Left ventricle myocardium inferior (tissue), 1 donor: ENCODE measurements at regions not wholly inside any gene's neighbourhood (a gene's known extent, or its start where the extent isn't known, plus 50 kb on each side); places are given as distances from the start of the nearest gene placed in this dataset.

Experiments
- DNase-seq: peaks from one replicate; pipeline ENCODE4 v3.0.0-alpha.2; 2020
- H3K27ac ChIP-seq: fragments of 200-600 bp; replicated peaks from 2 replicates; pipeline ENCODE4 v1.8.0; 2021
- H3K27me3 ChIP-seq: fragments of 200-600 bp; 2 replicates; pipeline ENCODE4 v1.8.0; 2021; ENCODE audit warnings: low read depth
- H3K36me3 ChIP-seq: fragments of 200-600 bp; 2 replicates; pipeline ENCODE4 v1.8.0; 2021
- H3K4me1 ChIP-seq: fragments of 200-600 bp; 2 replicates; pipeline ENCODE4 v1.8.0; 2021
- H3K4me3 ChIP-seq: fragments of 200-600 bp; 2 replicates; pipeline ENCODE4 v1.8.0; 2021; ENCODE audit warnings: mild to moderate bottlenecking, moderate library complexity
- H3K9me3 ChIP-seq: fragments of 200-600 bp; replicated peaks from 2 replicates; pipeline ENCODE4 v1.8.0; 2021
- CTCF ChIP-seq: fragments of 200-600 bp; IDR thresholded peaks from 2 replicates; pipeline ENCODE4 v1.8.0; 2021; ENCODE audit warnings: antibody characterized with exemption, mild to moderate bottlenecking, borderline replicate concordance
- intact Hi-C: fragments of 100-400 bp; cut with micrococcal nuclease; formaldehyde crosslinking; loops from one replicate; pipeline ENCODE4 v1.11.0; 2022
- donor health status: DM: no; HTN: yes; CAD: no; lungs with severe emphysema.

- Histone ChIP-seq H3K4me3 (no peak overlapping the region), H3K9me3 (no peaks in the 10 kb centered on the region), H3K4me1 (peaks cover 40% of the 10 kb centered on the region), H3K36me3 (no peaks in the 10 kb centered on the region), H3K27me3 (no peaks in the 10 kb centered on the region), H3K27ac (peak overlapping the region; percentile 25)
- DNase-seq: no peak
- TF ChIP-seq CTCF: no peak
- intact Hi-C loops: no loop called here
These were observed 102.2 kb upstream of the GADD45A start for GRCh38 chr1:67582625-67583461.

- H3K9me3 ChIP-seq: no peaks in the 10 kb centered on the region
- intact Hi-C loops: no loop called here
- H3K27ac ChIP-seq: peak overlapping the region; percentile 25
- no peaks in the 10 kb centered on the region for H3K36me3 ChIP-seq
- no peak for TF ChIP-seq CTCF
- no peak overlapping the region for H3K4me3 ChIP-seq
- peaks cover 45% of the 10 kb centered on the region for H3K4me1 ChIP-seq
- DNase-seq: no peak
- H3K27me3 ChIP-seq: no peaks in the 10 kb centered on the region
These were observed 101.5 kb upstream of the GADD45A start for GRCh38 chr1:67583462-67583950.

- no peaks in the 10 kb centered on the region for H3K27me3 ChIP-seq
- H3K4me3 ChIP-seq: no peak overlapping the region
- peaks cover 54% of the 10 kb centered on the region for H3K4me1 ChIP-seq
- DNase-seq: no peak
- no peaks in the 10 kb centered on the region for H3K36me3 ChIP-seq
- no peaks in the 10 kb centered on the region for H3K9me3 ChIP-seq
- no peak for TF ChIP-seq CTCF
- intact Hi-C loops: no loop called here
- peak overlapping the region; percentile 11 for H3K27ac ChIP-seq
These were observed 100.1 kb upstream of the GADD45A start for GRCh38 chr1:67584938-67585337.

DNA sequence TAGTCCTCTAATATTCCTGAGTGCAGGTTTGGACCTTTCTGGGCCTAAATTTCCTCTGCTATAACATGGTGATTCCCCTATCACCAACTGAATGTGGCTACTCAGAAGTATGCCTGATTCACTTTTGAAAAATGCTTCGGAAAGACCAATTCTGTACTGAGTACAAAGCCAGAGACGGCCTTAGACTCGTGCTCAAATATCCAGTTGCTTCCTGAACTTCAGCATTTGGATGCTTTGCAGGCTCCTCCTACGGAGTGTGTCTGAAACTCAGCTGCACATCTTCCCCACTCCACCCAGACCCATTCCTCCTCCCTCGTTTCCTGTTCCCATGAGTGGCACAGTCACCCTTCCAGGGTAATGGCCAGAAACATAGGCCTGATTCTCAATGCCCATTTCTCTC is 98.4 kb upstream of the GADD45A start:
- Histone ChIP-seq H3K4me3 (no peak overlapping the region), H3K27me3 (no peaks in the 10 kb centered on the region), H3K27ac (peak overlapping the region; percentile 37), H3K4me1 (peaks cover 66% of the 10 kb centered on the region), H3K36me3 (no peaks in the 10 kb centered on the region), H3K9me3 (no peaks in the 10 kb centered on the region)
- intact Hi-C loops: no loop called here
- TF ChIP-seq CTCF: no peak
- DNase-seq: no peak

- Histone ChIP-seq H3K36me3 (no peaks in the 10 kb centered on the region), H3K9me3 (no peaks in the 10 kb centered on the region), H3K4me3 (no peak overlapping the region), H3K27me3 (no peaks in the 10 kb centered on the region), H3K27ac (peak overlapping the region; percentile 37), H3K4me1 (peaks cover 59% of the 10 kb centered on the region)
- no peak for DNase-seq
- no peak for TF ChIP-seq CTCF
- intact Hi-C loops: no loop called here
These were observed 96.7 kb upstream of the GADD45A start for GRCh38 chr1:67588178-67588855.
